ENCODE measurements at regions not wholly inside any gene's neighbourhood (a gene's known extent, or its start where the extent isn't known, plus 50 kb on each side); places are given as distances from the start of the nearest gene placed in this dataset.

GRCh38 chr12:87283886-87284285, 745.3 kb downstream of the C12orf50 start:
- TF ChIP-seq CTCF (IDR thresholded peaks at IDR 0.05; ENCODE audit: low read length) (no peak), EZH2 (IDR thresholded peaks at IDR 0.05; ENCODE audit: borderline replicate concordance, low read length) (no peak)
- H3K36me3 ChIP-seq (ENCODE audit: insufficient read depth, low read length): no peaks in the 10 kb centered on the region
- no peak overlapping the region for H3K4me3 ChIP-seq (ENCODE audit: low read depth, low read length, poor library complexity, severe bottlenecking)
- H3K4me1 ChIP-seq (ENCODE audit: insufficient read depth, low read length, severe bottlenecking): no peaks in the 10 kb centered on the region
- H4K20me1 ChIP-seq (ENCODE audit: insufficient read depth, low read length): no peaks in the 10 kb centered on the region
- H3K79me2 ChIP-seq (ENCODE audit: insufficient read depth, low read length): no peaks in the 10 kb centered on the region
- no peaks in the 10 kb centered on the region for H3F3A ChIP-seq (ENCODE audit: insufficient read depth, low read length)
- H3K9ac ChIP-seq (ENCODE audit: low read length): no peak overlapping the region
- no peaks in the 10 kb centered on the region for H3K27me3 ChIP-seq (ENCODE audit: insufficient read depth, low read length)
- no peak overlapping the region for H3K4me2 ChIP-seq (ENCODE audit: low read length)
- no peaks in the 10 kb centered on the region for H3K9me2 ChIP-seq (ENCODE audit: low read depth, low read length)
- no peak overlapping the region for H3K27ac ChIP-seq (ENCODE audit: low read depth, low read length, poor library complexity, severe bottlenecking)
- H2AFZ ChIP-seq (ENCODE audit: low read length): no peak overlapping the region
- no peaks in the 10 kb centered on the region for H3K9me3 ChIP-seq (ENCODE audit: low read length)

GRCh38 chr12:87283111-87283510, 746.1 kb downstream of the C12orf50 start:
- Histone ChIP-seq H3K27me3 (ENCODE audit: insufficient read depth, low read length) (no peaks in the 10 kb centered on the region), H3K79me2 (ENCODE audit: insufficient read depth, low read length) (no peaks in the 10 kb centered on the region), H3K27ac (ENCODE audit: low read depth, low read length, poor library complexity, severe bottlenecking) (no peak overlapping the region), H3F3A (ENCODE audit: insufficient read depth, low read length) (no peaks in the 10 kb centered on the region), H3K9me3 (ENCODE audit: low read length) (no peaks in the 10 kb centered on the region), H2AFZ (ENCODE audit: low read length) (no peak overlapping the region), H3K4me1 (ENCODE audit: insufficient read depth, low read length, severe bottlenecking) (no peaks in the 10 kb centered on the region), H3K4me3 (ENCODE audit: low read depth, low read length, poor library complexity, severe bottlenecking) (no peak overlapping the region), H3K9ac (ENCODE audit: low read length) (no peak overlapping the region), H3K36me3 (ENCODE audit: insufficient read depth, low read length) (no peaks in the 10 kb centered on the region), H3K4me2 (ENCODE audit: low read length) (no peak overlapping the region), H3K9me2 (ENCODE audit: low read depth, low read length) (no peaks in the 10 kb centered on the region), H4K20me1 (ENCODE audit: insufficient read depth, low read length) (no peaks in the 10 kb centered on the region)
- TF ChIP-seq EZH2 (IDR thresholded peaks at IDR 0.05; ENCODE audit: borderline replicate concordance, low read length) (no peak), CTCF (IDR thresholded peaks at IDR 0.05; ENCODE audit: low read length) (no peak)

GRCh38 chr12:87280893-87281292, 748.3 kb downstream of the C12orf50 start:
- Histone ChIP-seq H2AFZ (ENCODE audit: low read length) (no peak overlapping the region), H3K9ac (ENCODE audit: low read length) (no peak overlapping the region), H3K9me3 (ENCODE audit: low read length) (no peaks in the 10 kb centered on the region), H3K27me3 (ENCODE audit: insufficient read depth, low read length) (no peaks in the 10 kb centered on the region), H4K20me1 (ENCODE audit: insufficient read depth, low read length) (no peaks in the 10 kb centered on the region), H3K79me2 (ENCODE audit: insufficient read depth, low read length) (no peaks in the 10 kb centered on the region), H3K36me3 (ENCODE audit: insufficient read depth, low read length) (no peaks in the 10 kb centered on the region), H3F3A (ENCODE audit: insufficient read depth, low read length) (no peaks in the 10 kb centered on the region), H3K27ac (ENCODE audit: low read depth, low read length, poor library complexity, severe bottlenecking) (no peak overlapping the region), H3K4me3 (ENCODE audit: low read depth, low read length, poor library complexity, severe bottlenecking) (no peak overlapping the region), H3K4me2 (ENCODE audit: low read length) (no peak overlapping the region), H3K4me1 (ENCODE audit: insufficient read depth, low read length, severe bottlenecking) (no peaks in the 10 kb centered on the region), H3K9me2 (ENCODE audit: low read depth, low read length) (no peaks in the 10 kb centered on the region)
- TF ChIP-seq EZH2 (IDR thresholded peaks at IDR 0.05; ENCODE audit: borderline replicate concordance, low read length): no peak
- no peak for TF ChIP-seq CTCF (IDR thresholded peaks at IDR 0.05; ENCODE audit: low read length)

Measured in OCI-LY1 (cell line).